Endothelial cell of umbilical vein (primary cell): ENCODE measurements at regions not wholly inside any gene's neighbourhood (a gene's known extent, or its start where the extent isn't known, plus 50 kb on each side); places are given as distances from the start of the nearest gene placed in this dataset.

ENCODE experiments used
- MYC ChIP-seq: IDR thresholded peaks from one replicate; pipeline ENCODE4 v1.6.1; 2011; ENCODE audit warnings: mild to moderate bottlenecking, low read depth, low read length
- POLR2A ChIP-seq: IDR thresholded peaks from 2 replicates; pipeline ENCODE4 v1.6.1; 2012; ENCODE audit warnings: low read depth, mild to moderate bottlenecking, control low read depth, low read length
- TF ChIP-seq, protein P1 (sequence below), 2 donors: IDR thresholded peaks; 1 replicate in 1 of 2; 2 replicates in 1 of 2; pipeline ENCODE4 v1.5.1; 2011; ENCODE audit warnings: low read length in 2 of 2, mild to moderate bottlenecking in 2 of 2, moderate library complexity in 2 of 2, control low read depth in 1 of 2, inconsistent platforms in 1 of 2, low read depth in 1 of 2; ENCODE audit not compliant: insufficient read depth in 1 of 2; ENCODE audit errors: extremely low read depth in 1 of 2

DNA sequence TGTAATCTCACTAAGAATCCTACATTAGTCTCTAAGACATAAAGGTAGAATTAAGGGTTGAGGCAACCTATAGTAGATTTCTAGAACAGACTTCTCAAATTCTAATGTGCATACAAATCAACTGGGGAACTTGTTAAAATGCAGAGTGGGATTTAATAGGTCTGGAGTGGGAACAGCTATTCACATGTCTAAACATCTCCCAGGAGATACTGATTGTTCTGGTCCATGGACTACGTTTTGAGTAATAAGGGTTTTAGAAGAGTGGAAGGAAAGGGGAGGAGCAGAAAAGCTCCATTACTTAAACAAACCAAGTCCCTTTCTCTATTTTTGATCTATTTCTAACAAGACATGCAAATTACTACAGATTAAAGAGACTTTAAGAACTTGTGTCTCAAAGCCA lies 524.8 kb downstream of the TUSC7 start:
- TF ChIP-seq MYC (no peak), POLR2A (no peak)
- TF ChIP-seq, protein P1, sequence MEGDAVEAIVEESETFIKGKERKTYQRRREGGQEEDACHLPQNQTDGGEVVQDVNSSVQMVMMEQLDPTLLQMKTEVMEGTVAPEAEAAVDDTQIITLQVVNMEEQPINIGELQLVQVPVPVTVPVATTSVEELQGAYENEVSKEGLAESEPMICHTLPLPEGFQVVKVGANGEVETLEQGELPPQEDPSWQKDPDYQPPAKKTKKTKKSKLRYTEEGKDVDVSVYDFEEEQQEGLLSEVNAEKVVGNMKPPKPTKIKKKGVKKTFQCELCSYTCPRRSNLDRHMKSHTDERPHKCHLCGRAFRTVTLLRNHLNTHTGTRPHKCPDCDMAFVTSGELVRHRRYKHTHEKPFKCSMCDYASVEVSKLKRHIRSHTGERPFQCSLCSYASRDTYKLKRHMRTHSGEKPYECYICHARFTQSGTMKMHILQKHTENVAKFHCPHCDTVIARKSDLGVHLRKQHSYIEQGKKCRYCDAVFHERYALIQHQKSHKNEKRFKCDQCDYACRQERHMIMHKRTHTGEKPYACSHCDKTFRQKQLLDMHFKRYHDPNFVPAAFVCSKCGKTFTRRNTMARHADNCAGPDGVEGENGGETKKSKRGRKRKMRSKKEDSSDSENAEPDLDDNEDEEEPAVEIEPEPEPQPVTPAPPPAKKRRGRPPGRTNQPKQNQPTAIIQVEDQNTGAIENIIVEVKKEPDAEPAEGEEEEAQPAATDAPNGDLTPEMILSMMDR (IDR thresholded peaks at IDR 0.05; ENCODE audit: extremely low read depth in 1 of 2, insufficient read depth in 1 of 2, low read depth in 1 of 2, low read length in 2 of 2) = no peak
